ENCODE measurements at regions not wholly inside any gene's neighbourhood (a gene's known extent, or its start where the extent isn't known, plus 50 kb on each side); places are given as distances from the start of the nearest gene placed in this dataset.

- DNase-seq: no peak
Measured at GRCh38 chr2:235312571-235312970, 181.3 kb upstream of the AGAP1 start.

GRCh38 chr2:235314371-235314930 is 179.4 kb upstream of the AGAP1 start:
- DNase-seq: no peak

DNA sequence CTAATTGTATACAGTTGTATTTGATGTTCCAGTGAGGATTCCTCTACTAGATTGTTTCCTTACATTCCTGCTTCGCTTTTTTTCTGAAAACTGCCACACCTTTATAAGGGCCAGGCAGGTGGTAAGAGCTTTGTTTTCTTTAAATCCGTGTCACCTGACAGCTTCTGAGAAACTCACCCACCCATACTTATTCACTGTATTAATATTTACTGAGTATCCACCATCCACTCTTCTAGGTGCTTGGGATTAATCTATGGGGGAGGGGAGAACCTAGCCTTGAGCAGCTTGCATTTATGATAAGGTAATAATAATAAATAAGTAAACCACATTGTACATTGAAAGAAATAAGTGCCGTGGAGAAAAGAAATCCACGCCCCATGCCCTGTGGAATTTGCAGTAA is 174.7 kb upstream of the AGAP1 start:
- DNase-seq: no peak

GRCh38 chr2:235320326-235320725 is 173.5 kb upstream of the AGAP1 start:
- DNase-seq: no peak

GRCh38 chr2:235324324-235324723 is 169.5 kb upstream of the AGAP1 start:
- no peak for DNase-seq

GRCh38 chr2:235325151-235325550 is 168.7 kb upstream of the AGAP1 start:
- DNase-seq: no peak

- no peak for DNase-seq
Measured at GRCh38 chr2:235328991-235329390, 164.9 kb upstream of the AGAP1 start.

- DNase-seq: no peak
Measured at GRCh38 chr2:235330775-235331451, 162.9 kb upstream of the AGAP1 start.

DNA sequence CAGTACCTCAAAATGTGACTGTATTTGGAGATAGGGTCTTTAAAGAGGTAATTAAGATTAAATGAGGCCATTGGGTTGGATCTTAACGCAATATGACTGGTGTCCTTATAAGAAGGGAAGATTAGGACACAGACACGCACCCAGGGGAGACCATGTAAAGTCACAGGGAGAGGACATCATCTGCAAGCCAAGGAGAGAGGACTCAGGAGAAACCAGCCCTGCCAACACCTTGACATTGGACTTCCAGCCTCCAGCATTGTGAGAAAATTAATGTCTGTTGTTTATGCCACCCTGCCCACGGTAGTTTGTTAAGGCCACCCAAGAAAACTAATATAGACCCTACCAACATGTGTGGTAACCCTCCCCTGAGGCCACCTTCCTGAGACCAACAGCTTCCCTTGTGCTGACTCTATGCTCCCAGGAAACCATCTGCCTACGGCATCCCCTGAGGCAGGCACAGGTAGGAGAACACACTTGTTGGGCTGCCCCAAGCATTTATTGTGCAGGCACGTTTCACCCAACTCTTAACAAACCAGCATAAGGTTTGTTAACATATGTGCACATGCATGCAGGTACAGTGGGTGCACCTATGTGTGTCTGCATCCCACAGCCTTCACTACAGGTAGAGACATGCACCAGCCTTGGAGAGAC is 161.5 kb upstream of the AGAP1 start:
- DNase-seq: no peak

- no peak for DNase-seq
Measured at GRCh38 chr2:235333076-235333475, 160.8 kb upstream of the AGAP1 start.

GRCh38 chr2:235334179-235334578 is 159.7 kb upstream of the AGAP1 start:
- no peak for DNase-seq

DNA sequence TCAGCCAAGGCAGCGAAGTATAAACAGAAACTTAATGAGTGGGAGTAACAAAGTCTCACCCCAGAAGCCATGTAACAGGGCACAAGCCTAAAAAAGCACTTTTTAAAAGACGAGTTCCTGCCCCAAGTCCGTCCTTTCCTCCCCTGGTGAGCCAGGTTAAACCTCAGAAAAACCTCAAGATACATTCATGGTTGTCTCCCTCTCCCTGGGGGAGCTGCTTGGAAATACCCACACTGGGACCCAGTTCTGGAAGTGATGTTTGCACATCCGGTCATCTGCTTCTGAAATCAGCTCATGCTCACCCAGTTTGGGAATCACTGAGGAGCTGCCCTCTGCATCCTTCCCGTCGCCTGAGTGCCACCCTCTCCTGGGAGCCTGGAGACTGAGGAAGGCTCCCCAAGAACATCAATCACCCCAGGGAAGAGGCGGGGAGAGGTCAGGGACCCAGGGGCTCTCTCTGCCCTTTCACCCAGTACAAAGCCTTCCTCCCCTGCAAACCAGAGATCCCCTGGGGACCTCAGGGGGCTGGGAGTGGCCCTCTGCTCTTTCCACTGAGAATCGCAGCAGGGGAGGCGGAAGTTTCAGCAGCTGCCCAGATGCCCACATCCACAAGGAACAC is 150.6 kb upstream of the AGAP1 start:
- DNase-seq: no peak

- no peak for DNase-seq
Measured at GRCh38 chr2:235343869-235344268, 150.0 kb upstream of the AGAP1 start.

- no peak for DNase-seq
Measured at GRCh38 chr2:235345745-235346144, 148.1 kb upstream of the AGAP1 start.

- DNase-seq: no peak
Measured at GRCh38 chr2:235347691-235348090, 146.2 kb upstream of the AGAP1 start.

- no peak for DNase-seq
Measured at GRCh38 chr2:235348329-235348728, 145.5 kb upstream of the AGAP1 start.

DNA sequence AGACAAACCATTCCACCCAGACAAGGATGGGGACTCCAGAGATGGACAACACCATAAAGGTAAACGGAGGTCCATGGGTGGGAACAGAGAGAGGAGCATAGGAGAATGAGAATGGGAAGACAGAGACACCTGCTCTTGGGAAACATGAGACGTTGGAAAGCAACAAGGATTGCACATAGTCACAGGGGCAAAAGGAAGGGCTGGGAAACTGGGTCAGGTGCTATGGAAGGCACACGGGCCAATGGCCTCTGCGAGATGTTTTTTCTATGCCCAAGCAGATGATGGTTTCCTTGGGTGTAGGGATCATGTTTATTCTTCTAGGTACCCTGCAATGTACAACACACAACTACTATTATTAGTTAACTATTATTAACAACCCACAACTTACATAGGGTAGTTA is 143.6 kb upstream of the AGAP1 start:
- DNase-seq: no peak

GRCh38 chr2:235352541-235352940 is 141.3 kb upstream of the AGAP1 start:
- DNase-seq: no peak

DNA sequence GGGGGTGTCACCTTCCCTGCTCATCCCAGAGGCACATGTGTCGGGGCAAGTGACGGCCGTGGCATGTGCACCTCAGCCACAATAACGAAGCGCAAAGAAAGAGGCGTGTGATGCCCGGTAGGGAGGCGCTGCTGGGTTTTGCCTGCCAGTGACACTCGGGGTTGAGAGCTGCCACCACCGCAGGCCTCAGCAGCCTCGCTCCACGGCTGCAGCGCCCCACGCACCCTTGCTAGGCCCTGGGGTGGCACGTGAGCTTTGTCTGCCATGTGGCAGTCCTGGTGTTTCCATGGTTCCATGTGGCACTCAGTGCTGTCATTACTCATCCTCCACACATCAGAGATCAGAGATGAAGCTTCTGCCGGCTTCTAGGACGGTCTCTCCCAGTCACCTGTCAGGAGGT is 136.0 kb upstream of the AGAP1 start:
- DNase-seq: no peak

DNA sequence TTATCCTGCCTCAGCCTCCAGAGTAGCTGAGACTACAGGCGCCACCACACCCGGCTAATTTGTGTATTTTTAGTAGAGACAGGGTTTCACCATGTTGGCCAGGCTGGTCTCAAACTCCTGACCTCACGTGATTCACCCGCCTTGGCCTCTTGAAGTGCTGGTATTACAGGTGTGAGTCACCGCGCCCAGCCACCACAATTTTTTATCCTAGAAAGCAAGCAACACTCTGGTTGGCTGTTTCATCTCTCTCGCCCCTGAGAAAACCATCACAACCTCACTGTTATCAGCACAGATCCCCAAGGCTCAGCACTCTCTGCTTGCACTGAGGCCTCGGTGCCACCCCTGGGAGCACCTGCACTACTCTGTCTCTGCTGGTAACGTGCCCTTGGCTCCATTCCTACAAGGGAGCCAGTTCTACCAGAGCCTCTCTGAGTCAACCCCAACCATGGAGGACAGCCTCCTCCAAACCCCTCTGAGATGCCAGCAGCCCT is 134.8 kb upstream of the AGAP1 start:
- DNase-seq: no peak

DNA sequence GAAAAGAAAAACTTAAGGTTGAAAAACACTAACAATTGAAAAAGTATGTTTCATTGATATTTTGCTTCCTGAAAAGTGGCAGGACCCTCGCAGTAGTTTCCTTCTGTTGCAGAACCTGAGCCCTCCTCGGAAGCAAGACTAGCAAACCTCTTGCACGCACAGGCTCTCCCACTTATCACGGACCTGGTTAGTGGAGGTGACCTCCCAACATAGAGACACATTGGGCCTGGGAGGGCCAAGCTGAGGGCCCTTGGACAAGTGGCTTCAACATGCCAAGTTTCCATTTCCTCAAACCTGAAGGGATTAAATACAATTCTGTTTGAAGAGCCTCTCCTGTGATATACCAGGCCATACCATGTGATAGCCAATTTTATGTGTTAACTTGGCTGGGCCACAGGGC is 133.4 kb upstream of the AGAP1 start:
- DNase-seq: no peak

- DNase-seq: no peak
Measured at GRCh38 chr2:235365743-235366142, 128.1 kb upstream of the AGAP1 start.

GRCh38 chr2:235366390-235366789 is 127.5 kb upstream of the AGAP1 start:
- DNase-seq: no peak

DNA sequence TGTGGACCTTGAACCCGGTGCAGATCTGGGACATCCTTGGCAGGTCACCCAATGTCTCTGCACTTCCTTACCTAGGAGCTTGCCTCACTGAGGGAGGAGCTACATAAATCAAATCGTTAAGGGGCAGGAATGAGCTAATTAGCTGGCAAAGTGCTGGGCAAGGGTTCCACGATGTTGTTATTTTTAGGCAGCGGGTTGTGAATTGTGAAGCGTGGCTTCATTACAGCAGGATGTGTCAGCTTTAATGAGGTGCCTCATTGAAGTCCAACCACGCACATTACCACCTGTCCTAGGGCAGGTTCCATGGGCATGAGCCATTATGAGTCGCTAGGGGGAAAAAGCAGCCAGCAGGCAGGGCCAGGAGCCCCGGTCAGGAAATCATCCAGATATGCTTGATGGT is 127.0 kb upstream of the AGAP1 start:
- no peak for DNase-seq

Measured in activated CD4-positive, alpha-beta T cell treated with anti-CD3 and anti-CD28 coated beads, Interleukin-2, amount 50 U/mL, for 1 hour (primary cell).